DND-41 (cell line): ENCODE measurements at regions not wholly inside any gene's neighbourhood (a gene's known extent, or its start where the extent isn't known, plus 50 kb on each side); places are given as distances from the start of the nearest gene placed in this dataset.

ENCODE experiments used
- EZH2 ChIP-seq: IDR thresholded peaks from 3 replicates; pipeline ENCODE4 v1.6.1; 2012; ENCODE audit warnings: borderline replicate concordance, low read depth, mild to moderate bottlenecking, moderate library complexity, low read length, inconsistent platforms; ENCODE audit not compliant: severe bottlenecking
- TF ChIP-seq, protein P1 (sequence below): IDR thresholded peaks from 2 replicates; pipeline ENCODE4 v1.5.1; 2012; ENCODE audit warnings: borderline replicate concordance, low read length, moderate library complexity, mild to moderate bottlenecking; ENCODE audit not compliant: poor library complexity, severe bottlenecking; ENCODE audit errors: extremely low read depth

DNA sequence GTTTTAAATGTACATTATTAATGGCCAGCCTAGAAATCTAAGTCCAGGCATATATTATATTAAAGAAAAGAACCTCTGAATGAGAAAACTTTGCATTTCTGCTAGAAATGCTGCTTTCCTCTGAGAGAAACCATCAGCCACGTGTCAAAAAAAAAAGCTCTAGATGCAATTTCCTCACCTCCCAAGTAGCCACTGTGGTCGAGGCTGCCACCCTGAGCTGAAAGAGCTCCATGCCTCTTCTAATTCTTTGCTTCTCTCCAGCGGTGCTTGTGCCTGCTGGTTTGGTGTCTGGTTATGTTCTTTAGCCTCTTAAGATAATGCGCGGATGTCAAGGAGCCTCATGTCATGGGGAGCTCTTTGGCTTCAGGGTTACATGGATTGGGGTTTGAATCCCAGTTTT is 316.0 kb downstream of the TFAP2C start:
- TF ChIP-seq, protein P1, sequence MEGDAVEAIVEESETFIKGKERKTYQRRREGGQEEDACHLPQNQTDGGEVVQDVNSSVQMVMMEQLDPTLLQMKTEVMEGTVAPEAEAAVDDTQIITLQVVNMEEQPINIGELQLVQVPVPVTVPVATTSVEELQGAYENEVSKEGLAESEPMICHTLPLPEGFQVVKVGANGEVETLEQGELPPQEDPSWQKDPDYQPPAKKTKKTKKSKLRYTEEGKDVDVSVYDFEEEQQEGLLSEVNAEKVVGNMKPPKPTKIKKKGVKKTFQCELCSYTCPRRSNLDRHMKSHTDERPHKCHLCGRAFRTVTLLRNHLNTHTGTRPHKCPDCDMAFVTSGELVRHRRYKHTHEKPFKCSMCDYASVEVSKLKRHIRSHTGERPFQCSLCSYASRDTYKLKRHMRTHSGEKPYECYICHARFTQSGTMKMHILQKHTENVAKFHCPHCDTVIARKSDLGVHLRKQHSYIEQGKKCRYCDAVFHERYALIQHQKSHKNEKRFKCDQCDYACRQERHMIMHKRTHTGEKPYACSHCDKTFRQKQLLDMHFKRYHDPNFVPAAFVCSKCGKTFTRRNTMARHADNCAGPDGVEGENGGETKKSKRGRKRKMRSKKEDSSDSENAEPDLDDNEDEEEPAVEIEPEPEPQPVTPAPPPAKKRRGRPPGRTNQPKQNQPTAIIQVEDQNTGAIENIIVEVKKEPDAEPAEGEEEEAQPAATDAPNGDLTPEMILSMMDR: no peak
- TF ChIP-seq EZH2: no peak
